ENCODE measurements at regions not wholly inside any gene's neighbourhood (a gene's known extent, or its start where the extent isn't known, plus 50 kb on each side); places are given as distances from the start of the nearest gene placed in this dataset.

DNA sequence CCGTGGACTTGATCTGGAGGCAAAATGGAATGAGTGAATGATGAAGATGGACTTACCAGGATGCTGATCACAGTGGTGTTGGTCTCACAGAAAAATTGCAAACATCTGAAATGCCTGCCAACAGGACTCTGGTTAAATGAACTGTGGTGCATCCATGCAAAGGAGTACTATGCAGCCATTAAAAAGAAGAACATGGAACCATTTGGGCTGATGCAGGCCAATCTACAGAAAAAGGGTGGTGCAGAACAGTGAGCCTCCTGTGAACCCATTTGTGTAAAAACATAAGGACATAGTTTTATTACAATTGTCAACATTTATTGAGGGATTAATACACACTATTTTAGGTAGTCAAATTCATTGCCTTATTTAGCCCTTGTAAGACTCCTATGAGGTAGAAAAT lies 111.9 kb downstream of the MN1 start:
- TF ChIP-seq POLR2A (IDR thresholded peaks at IDR 0.05) (no peak), POLR2AphosphoS5 (IDR thresholded peaks at IDR 0.05) (no peak), EP300 (IDR thresholded peaks at IDR 0.05) (no peak)
- TF ChIP-seq, protein P1, sequence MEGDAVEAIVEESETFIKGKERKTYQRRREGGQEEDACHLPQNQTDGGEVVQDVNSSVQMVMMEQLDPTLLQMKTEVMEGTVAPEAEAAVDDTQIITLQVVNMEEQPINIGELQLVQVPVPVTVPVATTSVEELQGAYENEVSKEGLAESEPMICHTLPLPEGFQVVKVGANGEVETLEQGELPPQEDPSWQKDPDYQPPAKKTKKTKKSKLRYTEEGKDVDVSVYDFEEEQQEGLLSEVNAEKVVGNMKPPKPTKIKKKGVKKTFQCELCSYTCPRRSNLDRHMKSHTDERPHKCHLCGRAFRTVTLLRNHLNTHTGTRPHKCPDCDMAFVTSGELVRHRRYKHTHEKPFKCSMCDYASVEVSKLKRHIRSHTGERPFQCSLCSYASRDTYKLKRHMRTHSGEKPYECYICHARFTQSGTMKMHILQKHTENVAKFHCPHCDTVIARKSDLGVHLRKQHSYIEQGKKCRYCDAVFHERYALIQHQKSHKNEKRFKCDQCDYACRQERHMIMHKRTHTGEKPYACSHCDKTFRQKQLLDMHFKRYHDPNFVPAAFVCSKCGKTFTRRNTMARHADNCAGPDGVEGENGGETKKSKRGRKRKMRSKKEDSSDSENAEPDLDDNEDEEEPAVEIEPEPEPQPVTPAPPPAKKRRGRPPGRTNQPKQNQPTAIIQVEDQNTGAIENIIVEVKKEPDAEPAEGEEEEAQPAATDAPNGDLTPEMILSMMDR (IDR thresholded peaks at IDR 0.05): no peak

Data from stomach (tissue), 4 donors.